CD4-positive, alpha-beta T cell treated with Interleukin-1 beta for 1 hour (primary cell): ENCODE measurements at regions not wholly inside any gene's neighbourhood (a gene's known extent, or its start where the extent isn't known, plus 50 kb on each side); places are given as distances from the start of the nearest gene placed in this dataset.
"Not testable (repeated sequence)": the region's sequence is repeated elsewhere in the genome, so short reads cannot be mapped to it uniquely, and the experiment has no call there.

Source experiments
- DNase-seq, 2 donors: peaks; one replicate each; pipeline ENCODE4 v3.0.0-alpha.2; 2020 to 2022

DNA sequence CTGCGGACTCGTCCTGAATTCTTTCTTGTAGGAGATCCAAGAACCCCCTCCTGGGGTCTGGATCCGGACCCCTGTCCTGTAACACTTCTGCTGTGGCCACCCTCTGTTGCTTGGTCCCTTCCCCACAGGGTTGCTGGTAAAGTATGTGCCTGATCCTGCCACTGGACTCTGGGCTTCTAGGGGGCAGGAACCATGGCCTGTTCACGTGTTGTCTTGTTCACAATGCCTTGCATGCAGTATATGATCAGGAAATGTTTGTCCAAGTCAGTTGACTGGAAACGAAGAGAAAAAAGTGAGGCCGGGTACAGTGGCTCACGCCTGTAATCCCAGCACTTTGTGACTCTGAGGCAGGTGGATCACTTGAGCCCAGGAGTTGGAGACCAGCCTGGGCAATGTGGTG lies 139.3 kb upstream of the ALDH1B1 start:
- DNase-seq: no peak

DNA sequence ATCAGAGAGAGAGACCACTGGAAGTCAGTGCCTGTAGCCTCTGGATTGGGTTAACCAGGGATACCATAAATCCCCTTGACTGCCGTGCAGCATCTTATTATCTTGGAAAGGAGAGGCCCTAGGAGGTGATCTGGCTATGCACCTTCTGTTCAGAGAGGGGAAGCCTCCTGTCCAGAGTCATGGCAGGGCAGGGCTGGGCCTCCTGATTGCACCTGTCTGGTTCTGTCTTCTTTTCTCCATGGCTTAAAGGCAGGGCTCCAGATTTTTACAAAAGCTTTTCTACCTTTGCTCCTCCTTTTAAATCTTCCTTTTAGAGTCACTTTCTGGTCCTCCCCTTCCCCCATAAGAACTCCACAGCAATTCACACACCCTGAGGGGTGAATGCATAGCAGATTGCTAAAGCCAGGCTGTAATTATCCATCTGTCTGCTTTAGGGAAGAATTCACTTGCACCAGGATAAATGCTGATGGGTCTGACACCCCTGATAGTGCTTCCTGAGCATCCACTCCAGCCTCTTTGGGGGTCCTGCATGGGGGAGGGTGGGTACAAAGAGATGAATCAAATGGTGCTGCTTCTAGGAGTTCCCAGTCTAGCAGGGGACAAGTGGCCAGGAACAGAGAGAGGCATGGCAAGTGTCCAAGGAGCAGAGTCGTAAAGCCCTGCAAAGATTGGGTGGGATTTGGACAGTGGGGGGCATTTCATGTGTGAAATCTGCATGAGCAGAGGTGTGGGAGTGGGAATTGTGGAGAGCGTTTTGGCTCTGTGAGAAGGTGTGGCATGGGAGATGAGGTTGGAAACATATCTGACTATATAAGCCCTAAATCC lies 141.3 kb upstream of the ALDH1B1 start:
- no peak for DNase-seq

DNA sequence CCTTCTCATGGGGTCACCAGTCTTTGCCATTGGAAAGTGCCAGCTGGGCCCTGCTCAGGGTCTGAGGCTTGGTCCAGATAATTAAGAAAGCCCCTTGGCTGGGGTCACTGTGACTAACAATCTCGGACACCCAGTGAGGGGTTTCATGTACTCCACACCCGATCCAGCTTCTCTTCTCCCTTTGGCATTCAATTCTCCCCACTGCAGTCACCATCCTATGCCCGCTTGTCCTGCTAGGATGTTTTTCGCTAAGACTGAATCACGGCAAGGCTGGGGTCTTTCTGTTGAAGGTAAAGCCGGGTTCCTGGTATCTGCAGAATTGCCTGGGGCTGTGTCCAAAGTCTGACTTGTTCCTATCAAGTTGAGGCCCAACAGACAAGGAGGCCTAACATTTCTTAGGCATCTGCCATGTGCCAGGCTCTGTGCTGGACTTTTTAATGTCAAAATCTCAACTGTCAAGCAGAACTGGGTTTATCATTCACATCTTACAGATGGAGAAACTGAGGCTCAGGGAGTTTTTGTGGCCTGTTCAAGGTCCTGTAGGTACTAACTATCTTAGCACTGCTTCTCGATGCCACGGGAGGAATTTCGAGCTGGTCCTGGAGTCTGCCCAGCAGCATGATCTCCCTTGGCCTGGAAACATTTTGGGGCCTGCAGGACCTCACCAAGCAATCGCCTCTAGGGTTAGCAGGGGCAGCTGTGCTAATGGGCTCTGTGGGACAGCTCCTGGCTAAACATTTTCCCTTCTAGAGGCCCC lies 142.0 kb upstream of the ALDH1B1 start:
- no peak for DNase-seq

DNA sequence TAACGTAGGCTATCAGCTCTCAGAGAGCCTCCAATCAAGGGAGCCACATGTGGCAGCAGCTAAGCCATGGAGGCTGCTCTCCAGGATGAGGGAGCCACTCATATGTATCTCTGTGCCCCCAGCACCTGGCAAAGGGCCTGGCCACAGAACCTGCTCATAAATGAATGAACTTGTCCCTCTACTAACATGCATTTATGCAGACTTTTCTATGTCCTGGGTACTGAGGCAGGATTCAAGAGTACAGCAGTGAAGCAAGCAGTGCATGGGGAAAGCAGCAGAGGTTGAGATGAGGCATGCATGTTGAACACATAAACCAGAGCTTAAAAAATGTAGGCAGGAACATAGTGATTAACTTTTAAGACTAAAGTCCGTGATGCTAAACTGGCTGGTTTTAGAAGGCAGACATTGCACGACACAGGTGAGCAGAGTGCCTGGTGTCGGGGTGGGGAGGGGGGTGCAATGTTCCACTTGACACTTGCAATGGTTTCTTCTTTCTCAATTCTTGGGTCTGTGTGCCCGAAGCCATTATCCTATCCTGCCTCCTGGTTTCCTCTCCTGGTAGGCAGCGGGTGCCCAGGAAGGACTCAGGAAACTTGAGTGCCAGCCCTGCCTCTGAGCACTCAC lies 142.8 kb upstream of the ALDH1B1 start:
- DNase-seq: no peak

DNA sequence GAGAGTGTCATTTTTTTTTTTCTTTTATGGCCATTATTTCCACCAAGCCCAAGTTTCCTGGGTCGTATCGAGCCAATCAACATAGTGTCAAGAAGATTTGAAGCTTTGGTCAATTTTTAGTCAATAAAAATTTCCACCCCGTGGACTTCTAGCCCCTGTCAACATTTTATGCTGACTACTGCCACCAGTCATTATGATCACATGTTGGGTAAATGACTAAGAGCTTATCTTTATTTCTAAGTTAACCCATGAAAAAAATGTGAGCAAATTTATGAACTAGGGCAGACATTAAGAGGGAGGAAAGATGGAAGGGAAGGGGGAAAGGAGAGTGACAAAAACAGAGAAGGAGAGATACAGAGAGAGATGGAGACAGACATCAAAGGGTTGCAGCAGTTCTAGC lies 143.5 kb upstream of the ALDH1B1 start:
- DNase-seq: no peak

DNA sequence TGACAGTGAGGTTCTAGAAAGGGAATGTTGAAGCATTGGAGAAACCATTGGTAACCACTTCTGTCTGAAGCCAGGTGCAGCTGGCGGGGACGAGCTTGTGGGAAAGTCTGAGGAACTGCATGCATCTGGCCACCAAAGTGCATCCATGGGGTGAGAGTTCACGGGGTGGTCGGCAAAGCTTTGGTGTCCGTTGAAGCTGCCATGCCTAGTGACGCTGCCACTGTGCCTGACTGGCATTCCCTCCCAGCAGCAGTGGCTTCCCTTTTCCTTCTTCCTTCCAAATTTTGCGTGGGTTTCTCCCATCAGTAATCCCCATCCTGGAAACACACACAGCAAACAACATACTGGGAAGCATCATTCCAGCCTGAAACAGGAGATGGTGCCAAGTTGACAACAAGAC lies 145.7 kb upstream of the ALDH1B1 start:
- DNase-seq: no peak

DNA sequence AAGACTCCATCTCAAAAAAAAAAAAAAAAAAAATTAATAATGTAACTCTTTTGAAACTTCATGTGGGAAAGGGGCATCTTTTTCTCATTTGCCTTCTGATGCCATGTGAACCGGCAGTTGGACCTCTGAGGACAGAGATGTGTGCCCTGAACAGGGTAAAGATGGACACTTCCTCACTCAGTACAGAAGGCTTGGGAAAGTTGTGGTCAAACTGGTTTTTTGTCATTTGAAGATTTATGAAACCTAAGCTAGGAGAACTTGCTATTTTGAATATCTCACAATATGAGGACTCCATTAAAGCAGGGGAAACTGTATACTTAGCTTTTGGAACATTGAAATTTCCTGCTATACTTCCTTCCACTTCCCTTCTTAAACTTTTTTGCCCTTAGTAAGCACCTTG lies 147.5 kb upstream of the ALDH1B1 start:
- no peak for DNase-seq

DNA sequence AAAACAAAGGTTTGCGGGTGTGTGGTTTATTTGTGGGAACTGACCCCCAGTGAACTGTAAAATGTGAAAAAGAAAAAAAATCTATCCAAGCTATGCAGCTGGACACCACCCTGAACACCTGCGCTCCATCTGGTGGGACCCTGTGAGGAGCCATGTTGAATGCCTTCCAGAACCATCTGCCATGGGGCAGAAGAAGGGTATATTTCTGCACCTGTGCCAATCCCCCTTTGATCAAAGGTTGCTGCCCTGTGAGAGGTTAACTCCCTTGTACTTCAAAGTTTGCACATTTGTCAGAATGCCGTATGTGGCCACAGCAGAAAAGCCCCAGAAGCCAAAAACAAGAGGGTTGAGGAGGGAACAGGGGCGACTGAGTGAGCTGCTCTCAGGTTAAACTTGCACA lies 148.5 kb upstream of the ALDH1B1 start:
- DNase-seq: no peak

DNA sequence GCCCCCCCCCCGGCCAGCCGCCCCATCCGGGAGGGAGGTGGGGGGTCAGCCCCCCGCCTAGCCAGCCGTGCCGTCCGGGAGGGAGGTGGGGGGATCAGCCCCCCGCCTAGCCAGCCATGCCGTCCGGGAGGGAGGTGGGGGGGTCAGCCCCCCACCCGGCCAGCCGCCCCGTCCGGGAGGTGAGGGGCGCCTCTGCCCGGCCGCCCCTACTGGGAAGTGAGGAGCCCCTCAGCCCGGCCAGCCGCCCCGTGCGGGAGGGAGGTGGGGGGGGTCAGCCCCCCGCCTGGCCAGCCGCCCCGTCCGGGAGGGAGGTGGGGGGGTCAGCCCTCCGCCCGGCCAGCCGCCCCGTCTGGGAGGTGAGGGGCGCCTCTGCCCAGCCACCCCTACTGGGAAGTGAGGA lies 150.4 kb upstream of the ALDH1B1 start:
- DNase-seq: not testable (repeated sequence)

DNA sequence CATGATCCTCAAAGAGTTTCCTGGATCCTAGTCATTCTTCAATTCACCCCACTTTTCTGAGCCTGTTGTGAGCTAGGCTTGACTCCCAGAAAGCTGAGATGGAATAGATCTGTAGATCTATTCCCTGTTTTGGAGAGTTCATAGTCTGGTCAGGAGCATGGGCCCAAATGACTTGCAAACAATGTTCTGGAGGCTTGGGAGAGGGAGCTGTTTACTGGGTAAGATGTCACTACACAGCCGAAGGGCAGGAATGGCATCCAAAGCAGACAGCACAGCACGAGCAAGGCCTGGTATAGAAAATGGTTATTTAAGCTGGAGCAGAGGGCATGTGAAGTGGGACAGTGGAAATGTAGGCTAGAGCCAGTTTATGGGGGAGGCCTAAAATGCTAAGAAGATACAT lies 152.5 kb upstream of the ALDH1B1 start:
- DNase-seq: no peak

DNA sequence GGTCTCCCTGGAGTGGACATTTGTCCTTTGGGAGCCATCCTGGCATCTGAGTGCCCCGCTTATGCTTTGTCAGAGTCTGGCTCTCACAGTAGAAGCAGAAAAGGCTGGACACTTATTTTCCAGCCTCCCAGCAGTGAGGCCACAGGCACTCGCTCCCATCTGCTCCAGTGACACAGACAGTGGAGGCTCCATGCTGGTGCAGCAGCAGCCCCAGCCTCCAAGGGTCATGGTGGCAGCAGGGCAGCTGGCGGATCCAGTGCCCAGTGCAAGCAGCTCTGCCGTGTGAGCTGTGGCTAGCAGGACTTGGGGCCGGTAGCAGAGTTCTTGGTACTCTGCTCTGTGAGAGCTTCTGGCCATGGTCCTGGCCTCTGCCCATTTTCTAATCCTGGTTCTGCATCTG lies 157.3 kb upstream of the ALDH1B1 start:
- DNase-seq: no peak

DNA sequence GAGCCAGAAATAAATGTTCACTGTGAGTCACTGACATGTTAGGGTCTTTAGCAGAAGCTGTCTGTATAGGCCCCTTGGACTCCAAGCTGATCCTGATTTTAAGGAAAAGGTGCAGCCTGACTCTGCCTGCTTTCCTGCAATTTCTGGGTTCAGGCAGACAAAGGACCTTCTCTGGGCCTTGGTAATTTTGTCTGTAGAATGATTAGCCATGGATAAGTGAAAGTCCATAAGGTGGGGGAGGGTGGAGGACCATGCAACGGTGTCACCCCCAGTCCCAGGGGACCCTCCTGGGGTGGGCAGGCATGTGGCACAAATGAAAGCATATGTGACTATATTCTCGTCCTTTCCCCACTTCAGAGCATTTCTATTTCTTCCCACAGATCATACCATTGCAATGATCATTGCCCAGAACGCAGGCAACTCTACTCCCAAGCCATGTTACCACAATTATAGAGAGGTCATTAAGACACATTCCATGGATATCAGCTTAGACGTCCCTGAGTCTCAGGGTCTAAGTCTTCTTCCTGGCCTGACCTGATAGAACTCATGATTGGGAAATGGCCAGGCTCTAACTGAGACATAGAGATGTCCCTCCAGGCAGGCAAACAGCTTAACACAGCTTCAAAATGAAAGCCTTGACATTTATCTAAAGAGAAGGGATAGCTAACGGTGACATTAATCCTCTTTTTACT lies 157.9 kb upstream of the ALDH1B1 start:
- DNase-seq: no peak

DNA sequence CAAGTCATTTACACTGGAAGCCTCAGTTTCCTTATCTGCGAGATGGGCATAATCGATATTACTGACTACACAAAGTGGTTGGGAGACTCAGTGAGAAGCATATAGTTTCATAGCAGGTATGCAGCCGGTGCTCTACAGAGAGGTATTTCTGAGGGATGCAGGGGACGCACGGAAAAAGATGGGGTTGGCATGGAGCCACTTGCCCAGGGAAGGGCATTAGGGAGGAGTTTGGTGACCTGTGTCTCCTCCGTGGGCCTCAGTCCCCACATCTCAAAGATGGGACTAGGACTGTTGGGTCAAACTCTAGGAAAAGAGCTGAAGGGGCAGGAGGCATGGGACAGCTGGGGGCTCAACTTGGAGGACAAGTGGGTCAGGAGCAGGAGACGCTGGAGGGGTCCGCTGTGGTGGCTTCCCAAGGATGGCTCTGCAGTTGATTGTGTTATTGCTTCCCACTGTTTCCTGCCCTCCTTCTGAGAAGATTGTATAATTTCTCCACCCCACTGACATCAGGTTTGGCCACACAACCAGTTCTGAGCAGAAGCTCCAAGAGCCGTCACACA lies 158.6 kb upstream of the ALDH1B1 start:
- DNase-seq: no peak

DNA sequence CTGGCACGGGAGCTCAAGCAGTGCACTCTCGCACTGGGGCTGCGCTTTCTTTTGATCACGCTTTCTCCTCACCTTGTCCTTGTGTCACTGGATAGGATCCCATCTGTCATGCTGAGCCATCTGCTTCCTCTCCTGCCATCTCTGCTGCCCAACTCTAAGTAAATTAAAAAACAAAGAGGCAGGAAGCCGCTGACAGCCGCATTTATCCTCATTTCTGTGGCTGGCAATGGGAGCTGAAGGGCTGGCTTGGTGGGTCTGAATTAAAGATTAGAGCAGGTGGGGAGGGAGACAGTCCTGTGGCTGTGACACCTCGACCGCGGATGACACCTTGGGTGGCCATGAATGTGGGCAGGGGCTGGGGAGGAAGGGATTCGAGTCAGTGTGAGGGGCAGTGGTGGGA lies 159.2 kb upstream of the ALDH1B1 start:
- DNase-seq: no peak

DNA sequence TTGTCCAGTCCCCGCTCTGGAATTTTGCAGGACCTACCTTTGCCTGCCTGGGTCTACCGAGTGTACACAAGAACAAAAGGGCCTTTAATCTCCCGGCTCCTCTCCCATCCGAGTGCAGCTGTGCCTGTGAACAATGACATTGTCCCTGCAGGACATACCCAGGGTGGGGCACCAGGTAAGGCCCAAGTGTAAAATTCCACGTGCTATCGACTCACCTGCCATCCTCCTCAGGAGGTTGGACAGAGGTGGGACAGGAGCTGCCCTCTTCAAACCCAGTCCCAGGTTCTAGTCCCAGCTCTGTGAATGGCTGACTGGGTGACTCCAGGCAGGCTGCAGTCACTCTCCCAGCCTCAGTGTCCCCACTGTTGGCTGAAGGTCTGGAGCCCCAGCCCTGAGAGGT lies 159.6 kb upstream of the ALDH1B1 start:
- DNase-seq: no peak

DNA sequence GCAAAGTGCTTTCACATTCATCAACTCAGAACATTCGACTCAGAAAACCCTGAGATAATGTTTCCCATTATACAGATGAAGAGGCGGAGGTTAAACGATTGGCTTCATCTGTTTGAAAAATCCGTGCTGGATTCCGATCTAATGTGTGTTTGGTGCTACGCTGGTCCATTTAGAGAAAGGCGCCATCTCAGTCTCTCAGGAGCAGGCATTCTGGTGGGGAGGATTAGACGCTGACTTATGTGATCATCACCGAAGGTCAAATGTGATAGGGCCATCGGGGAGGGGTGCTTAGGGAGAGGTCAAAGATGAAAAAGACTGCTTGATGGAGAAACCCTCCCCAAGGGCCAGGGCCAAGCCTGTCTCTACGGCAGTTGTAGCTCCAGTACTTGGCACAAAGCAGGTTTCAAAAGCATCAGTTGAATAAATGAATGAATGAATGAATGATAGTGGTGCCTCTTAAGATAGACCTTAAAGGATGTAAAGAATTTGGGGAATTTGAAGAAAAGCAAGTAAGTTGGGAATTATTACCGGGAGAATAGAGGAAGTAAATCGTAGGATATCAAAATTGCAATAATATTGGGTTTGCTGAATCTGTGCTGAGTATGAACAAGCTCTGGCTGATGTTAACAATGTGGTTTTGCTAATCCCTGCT lies 160.6 kb upstream of the SHB start:
- DNase-seq: no peak

DNA sequence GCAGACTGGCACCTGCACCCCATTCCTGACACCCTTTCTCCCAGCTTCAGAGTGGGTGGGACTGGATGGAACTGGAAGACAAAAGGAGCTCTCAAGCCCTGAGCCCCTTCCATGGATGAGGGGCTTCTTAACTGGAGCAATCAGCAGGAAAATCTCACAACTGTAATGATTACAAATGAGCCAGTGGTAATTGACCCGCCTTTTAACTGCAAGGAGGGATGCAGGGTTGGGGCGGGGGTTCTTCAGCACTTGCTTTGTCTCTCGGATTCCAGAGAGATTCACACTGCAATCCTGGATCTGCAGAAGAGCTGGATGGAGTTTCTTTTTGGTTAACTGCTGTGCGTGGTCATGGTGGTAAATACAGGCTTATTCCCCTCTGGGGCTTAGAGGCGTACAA lies 160.1 kb upstream of the SHB start:
- DNase-seq: no peak

DNA sequence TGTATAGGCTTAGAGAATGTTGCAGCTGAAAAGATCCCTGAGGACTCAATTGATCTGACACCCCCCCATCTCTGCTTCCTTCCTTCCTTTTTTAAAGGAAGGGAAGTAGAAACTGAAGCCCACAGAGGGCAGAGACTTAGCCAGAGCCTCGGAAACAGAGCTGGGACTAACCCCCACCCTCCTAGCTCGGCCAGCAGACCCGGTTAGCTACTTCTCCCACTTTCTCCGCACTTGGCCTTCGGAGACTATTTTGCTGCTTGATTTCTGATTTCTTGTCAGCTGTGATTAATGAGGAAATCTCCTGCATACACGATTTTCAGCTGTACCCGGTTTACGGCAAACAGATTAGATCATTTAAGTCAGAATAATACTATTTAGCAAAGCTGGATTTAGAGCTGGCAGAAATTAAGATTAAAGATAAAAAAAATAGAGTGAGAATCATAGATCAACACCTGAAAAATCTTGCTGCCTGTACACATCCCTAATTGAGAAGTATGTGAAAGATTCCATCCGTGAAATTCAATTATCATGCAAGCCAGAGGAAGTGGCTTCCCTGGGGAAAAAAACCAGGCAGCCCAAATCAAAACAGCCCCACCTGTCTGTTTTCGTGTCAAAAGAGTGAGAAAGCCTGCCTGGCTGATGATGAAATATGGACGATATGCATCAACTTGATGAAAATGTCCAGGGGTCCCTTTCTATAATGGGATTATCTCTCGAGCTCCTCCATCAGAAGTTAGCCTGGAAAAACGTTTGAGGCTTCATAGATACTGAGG lies 159.5 kb upstream of the SHB start:
- DNase-seq: no peak

DNA sequence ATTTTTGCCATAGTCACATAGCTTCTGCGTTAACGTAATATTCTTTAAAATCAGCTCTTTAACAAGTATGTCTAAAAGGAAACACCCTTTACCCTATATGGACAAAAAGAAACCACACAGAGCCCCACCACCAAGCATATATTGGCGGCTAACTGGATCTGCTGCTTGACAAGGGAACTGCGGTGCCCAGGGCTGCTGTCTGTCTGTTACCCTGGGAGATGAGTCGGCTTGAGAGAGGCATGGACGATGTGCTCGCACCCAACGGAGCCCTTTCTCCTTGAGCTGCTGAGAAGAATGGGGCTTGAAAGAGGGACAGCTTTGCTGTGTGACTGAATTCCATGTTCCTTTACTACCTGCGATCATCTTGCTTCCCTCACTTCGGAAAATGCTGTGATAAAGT lies 158.6 kb upstream of the SHB start:
- DNase-seq: peak; percentile 13 to 41

DNA sequence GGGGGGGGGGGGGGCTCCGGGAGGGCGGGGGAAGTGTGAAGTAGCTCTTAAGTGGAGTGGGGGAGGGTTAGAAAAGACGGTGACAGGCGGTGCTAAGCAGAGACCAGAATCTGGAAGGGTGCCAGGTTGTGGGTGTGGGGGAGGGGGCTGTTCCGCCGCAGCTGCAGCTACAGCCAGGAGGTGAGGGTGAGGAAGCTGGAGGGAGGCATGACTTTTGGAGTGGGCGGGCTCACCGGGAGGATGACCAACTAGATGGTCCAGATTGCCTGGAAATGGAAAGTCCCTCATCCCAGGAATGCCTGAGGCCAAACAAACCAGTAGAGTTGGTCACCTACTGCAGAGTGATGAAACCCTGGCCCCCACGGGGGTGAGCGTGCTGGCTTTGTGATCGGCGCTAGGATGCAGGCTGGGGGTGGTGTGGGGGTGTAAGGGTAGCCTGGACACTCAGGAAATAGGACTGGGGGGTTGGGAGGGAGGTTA lies 158.1 kb upstream of the SHB start:
- peak; percentile 68 to 70 for DNase-seq

DNA sequence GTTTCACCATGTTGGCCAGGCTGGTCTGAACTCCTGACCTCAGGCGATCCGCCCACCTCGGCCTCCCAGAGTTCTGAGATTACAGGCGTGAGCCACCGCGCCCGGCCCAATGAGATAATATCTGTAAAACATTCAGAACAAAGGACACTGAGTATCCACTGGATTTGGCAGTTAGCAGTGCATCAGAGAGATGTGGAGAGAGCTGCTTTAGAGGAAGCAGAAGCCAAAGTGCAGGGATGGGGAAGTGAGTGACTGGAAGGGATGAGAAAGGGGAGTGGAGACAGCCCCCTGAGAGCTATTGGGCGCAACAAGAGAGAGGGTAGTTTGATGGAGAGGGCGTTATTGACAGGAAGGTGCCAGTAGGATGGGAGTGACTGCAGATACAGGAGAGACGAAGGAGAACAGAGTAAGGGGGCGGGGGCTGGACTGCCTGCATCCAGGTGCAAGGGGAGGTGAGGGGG lies 157.5 kb upstream of the SHB start:
- no peak for DNase-seq
